GM21576 (cell line): ENCODE measurements at regions not wholly inside any gene's neighbourhood (a gene's known extent, or its start where the extent isn't known, plus 50 kb on each side); places are given as distances from the start of the nearest gene placed in this dataset.
"Not testable (repeated sequence)": the region's sequence is repeated elsewhere in the genome, so short reads cannot be mapped to it uniquely, and the experiment has no call there.

Experiments
- ATAC-seq: cut with Tn5 transposase; IDR thresholded peaks from one replicate; pipeline ENCODE4 v1.9.1; 2021; ENCODE audit warnings: mild to moderate bottlenecking, moderate library complexity; ENCODE audit not compliant: unreplicated experiment

- not testable (repeated sequence) for ATAC-seq
These were observed 735.1 kb upstream of the SGO1 start for GRCh38 chr3:20921112-20921511.

- no peak for ATAC-seq
These were observed 731.1 kb upstream of the SGO1 start for GRCh38 chr3:20916951-20917606.

GRCh38 chr3:20914310-20914709 is 728.3 kb upstream of the SGO1 start:
- ATAC-seq, result no peak

GRCh38 chr3:20912406-20912805 is 726.4 kb upstream of the SGO1 start:
- no peak for ATAC-seq

GRCh38 chr3:20909511-20909910 is 723.5 kb upstream of the SGO1 start:
- no peak for ATAC-seq

GRCh38 chr3:20905210-20905805 is 719.3 kb upstream of the SGO1 start:
- no peak for ATAC-seq

- ATAC-seq, result no peak
These were observed 718.7 kb upstream of the SGO1 start for GRCh38 chr3:20904671-20905070.

GRCh38 chr3:20898962-20899361 is 713.0 kb upstream of the SGO1 start:
- ATAC-seq, result no peak

- no peak for ATAC-seq
These were observed 704.1 kb upstream of the SGO1 start for GRCh38 chr3:20890111-20890519.

GRCh38 chr3:20878691-20879090 is 692.7 kb upstream of the SGO1 start:
- ATAC-seq, result no peak

- no peak for ATAC-seq
These were observed 687.2 kb upstream of the SGO1 start for GRCh38 chr3:20873235-20873634.

- ATAC-seq, result no peak
These were observed 684.3 kb upstream of the SGO1 start for GRCh38 chr3:20870106-20870899.

GRCh38 chr3:20865803-20866202 is 679.8 kb upstream of the SGO1 start:
- no peak for ATAC-seq

GRCh38 chr3:20861454-20861853 is 675.4 kb upstream of the SGO1 start:
- ATAC-seq, result no peak

GRCh38 chr3:20857636-20858035 is 671.6 kb upstream of the SGO1 start:
- no peak for ATAC-seq

GRCh38 chr3:20853890-20854289 is 667.9 kb upstream of the SGO1 start:
- no peak for ATAC-seq

GRCh38 chr3:20852712-20853111 is 666.7 kb upstream of the SGO1 start:
- no peak for ATAC-seq

GRCh38 chr3:20849975-20850374 is 664.0 kb upstream of the SGO1 start:
- no peak for ATAC-seq

GRCh38 chr3:20846832-20847231 is 660.8 kb upstream of the SGO1 start:
- ATAC-seq, result no peak

- no peak for ATAC-seq
These were observed 660.1 kb upstream of the SGO1 start for GRCh38 chr3:20846066-20846465.

GRCh38 chr3:20844851-20845250 is 658.8 kb upstream of the SGO1 start:
- ATAC-seq, result no peak
